NCI-H2171 (cell line): ENCODE measurements at regions not wholly inside any gene's neighbourhood (a gene's known extent, or its start where the extent isn't known, plus 50 kb on each side); places are given as distances from the start of the nearest gene placed in this dataset.

ENCODE experiments used
- DNase-seq: peaks from one replicate; lab custom pipeline; 2025; lab: John Stamatoyannopoulos, UW

DNA sequence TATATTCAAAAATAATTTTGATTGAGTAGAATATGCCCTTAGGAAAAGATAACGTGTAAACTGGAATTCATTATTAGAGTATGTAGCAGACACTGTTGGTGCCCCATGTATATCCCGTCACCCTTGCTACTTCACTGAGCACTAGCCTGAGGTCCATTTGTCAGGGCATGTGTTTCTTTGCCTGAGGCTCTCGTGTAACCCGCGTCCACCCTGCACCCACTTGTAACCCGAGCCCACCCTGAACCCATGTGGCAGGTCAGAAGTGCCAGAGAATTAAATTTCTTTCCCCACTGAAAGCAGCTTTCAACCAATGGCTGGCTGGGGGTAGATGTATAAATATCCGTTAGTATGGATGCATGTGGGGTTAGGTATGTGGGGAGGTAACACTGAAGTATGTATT is 474.2 kb upstream of the ZNF385D start:
- no peak for DNase-seq

DNA sequence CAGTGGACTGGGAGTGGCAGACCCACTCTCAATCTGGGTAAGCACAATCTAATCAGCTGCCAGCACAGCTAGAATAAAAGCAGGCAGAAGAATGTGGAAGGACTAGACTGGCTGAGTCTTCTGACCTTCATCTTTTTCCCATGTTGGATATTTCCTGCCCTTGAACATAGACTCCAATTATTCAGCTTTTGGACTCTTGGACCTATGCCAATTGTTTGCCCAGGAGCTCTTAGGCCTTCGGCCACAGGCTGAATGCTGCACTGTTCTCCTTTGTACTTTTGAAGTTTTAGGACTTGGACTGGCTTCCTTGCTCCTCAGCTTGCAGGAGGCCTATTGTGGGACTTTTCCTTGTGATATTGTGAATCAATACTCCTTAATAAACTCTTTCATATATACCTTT is 477.7 kb upstream of the ZNF385D start:
- no peak for DNase-seq

DNA sequence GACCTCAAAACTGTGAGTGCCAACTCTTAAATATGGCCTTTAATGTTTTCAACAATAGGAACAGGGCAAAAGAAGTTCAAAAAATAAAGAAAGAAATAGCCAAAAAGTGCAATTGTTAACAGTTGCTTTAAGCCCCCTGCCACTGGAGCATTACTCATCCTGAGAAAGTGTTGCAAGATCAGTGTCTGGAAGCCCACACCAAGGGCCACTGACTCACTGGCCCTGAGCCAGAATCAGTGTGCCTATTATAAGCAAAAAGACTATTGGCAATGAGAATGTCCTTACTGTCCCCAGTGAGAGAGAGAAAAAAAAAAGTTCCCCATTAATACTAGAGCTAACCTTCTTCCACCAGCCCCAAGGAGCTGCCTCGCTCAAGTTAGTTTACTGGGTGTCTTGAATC is 480.1 kb upstream of the ZNF385D start:
- no peak for DNase-seq

DNA sequence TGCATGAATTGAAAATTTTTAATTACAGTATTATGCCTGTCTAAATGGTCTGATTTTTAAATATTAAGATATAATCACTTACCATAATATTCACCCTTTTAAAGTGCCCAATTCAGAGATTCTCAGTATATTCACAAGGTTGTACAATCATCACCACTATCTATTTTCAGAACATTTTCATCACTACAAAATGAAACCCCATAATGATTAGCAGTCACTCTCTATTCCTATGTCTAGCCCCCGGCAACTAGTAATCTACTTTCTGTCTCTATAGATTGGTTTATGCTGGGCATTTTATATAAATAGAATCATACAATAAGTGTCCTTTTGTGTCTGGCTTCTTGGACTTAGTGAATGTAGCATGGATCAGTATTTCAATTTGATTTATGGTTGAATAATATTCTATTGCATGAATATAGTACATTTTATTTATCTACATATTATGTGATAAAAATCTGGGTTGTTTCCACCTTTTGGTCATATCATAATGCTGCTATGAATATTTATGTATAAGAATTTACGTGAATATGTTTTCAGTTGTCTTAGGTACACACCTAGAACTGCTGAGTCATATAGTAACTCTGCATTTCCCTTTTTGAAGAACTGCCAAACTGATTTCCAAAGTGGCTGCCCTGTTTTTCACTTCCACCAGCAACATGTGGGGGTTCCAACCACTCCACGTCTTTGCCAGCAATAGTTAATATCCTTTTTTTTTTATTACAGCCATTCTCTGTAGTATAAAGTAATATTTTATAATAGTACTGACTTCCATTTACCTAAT is 485.7 kb upstream of the ZNF385D start:
- DNase-seq, result no peak

DNA sequence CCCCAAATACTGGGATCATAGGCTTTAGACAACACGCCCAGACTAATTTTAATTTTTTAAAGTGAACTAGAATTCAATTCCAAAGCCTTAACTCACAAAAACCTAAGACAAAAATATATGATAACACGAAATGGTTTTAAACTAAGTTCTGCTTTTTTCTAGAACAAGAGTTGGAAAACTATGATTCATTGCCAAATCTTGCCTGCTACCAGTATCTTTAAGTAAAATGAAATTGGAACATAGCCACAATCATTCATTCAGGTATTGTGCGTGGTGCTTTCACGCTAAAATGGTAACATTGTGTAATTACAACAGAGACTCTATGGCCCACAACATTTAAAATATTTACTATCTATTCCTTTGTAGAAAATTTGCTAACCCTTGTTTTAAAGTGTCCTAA is 488.0 kb upstream of the ZNF385D start:
- no peak for DNase-seq

DNA sequence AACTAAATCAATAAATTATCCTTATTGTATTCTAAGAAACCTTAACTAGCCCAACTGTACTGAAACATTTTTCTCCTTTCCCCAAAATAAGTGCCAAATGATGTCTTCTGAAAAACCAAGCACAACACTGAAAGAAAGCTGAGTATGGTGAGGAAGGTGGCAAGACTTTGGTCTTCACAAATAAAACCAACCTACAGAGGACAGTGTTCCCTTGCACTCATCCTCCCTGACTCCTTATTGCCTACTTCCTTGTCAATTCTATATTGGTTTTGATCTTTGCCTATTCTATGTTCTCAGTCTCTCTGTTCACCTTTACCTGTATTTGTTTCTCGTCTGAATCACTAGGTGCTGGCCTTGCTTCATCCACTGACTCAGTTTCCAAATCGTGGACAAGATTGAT is 490.1 kb upstream of the ZNF385D start:
- no peak for DNase-seq

DNA sequence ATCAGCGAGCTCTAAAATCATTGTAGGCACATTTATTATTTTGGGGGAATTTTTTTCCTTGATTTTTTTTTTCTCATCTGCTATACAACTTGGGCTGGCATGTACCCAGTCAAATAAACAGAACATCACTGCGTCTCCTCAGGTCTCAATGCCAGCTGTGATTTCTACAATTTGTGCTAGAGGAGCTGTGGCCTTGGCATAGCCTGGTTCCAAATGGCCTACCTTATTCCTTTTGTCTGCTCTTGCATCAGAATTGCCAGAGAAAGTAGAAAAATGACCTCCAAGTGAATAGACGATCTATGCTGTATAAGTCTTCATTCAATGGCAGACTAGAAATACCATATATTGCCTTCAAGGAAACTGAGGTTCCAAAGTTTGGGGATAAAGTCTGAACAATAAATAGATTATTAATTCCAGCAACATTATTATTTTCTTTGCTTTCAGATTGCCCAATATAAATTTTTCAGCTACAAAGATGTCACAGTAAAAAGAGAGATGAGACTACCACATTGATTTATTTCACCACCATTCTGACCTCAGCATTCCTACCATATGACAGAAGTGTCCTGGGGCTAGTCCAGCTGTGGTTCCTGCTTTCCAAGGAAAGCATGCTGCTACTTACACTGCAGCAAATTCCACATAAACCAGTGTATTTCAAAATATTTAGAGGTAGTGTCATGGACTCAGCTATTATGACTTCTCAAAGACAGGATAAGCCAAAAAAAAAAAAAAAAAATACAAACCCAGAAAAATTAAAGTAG is 493.9 kb upstream of the ZNF385D start:
- no peak for DNase-seq

DNA sequence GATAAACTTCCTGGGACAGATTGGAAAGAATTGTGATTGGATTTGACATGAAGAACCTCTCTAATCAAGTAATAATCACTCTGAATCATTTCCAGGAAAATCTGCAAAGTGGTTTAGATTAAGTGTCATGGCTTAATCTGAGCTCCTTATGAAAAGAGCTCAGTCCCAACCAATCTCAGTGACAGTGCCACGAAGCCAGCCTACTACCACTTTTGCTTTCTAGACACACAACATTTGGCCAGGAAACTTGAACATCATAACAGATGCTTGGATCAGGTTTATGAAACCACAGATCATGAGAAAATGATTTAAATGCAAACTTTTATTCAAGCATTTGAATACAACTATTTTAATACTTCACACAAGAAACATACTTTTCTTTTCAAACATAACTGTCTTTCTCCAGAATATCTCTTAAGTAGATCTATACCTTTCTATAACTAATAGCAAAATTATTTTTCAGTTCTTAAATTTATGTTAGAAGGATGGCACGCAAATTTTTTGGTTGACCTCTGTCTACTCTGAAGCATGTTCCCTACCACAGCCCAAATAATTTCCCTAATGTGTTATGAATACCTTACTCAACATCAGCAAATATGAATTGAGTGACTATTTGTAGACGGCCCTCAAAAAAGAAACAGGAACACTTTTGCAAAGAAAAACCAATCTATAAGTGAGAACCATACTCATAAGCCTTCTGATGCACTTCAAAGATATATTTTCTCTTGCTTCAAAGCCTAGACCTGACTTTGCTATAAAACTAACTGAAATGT is 495.0 kb upstream of the ZNF385D start:
- no peak for DNase-seq

DNA sequence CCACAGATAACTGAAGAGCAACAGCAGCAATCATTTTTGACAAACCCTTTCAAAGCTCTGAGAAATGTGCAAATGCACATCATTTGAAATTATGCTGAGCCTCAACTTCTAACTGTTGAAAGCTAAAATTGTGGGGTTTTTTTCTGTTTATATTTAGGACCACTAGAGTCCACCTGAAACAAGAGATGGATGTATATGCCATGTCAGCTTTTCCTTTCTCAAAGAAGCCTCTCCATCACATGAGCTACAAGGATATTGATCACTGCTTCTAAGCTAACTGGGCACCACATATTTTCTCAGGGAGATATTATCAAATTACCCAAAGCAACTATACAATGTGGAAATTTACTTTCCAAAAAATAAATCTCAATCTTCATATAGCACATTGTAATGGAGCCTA is 498.6 kb upstream of the ZNF385D start:
- DNase-seq, result no peak

DNA sequence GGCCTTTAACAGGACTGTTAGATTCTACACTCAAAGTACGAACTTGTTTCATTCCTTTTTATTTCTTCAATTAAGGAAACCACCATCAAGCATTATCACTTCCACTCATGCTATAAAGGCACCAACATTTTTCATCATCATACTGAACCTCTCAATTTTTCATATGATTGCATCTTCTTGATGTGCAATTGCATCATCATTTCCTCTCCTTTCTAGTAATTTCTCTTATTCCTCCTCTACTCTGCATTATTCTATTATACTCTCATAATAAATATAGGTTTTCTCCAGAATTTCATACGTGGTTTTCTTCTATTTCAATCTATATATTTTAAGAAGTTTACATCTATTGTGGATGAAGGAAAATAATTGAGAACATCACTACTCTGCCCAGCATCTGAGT is 506.2 kb upstream of the ZNF385D start:
- DNase-seq, result no peak

DNA sequence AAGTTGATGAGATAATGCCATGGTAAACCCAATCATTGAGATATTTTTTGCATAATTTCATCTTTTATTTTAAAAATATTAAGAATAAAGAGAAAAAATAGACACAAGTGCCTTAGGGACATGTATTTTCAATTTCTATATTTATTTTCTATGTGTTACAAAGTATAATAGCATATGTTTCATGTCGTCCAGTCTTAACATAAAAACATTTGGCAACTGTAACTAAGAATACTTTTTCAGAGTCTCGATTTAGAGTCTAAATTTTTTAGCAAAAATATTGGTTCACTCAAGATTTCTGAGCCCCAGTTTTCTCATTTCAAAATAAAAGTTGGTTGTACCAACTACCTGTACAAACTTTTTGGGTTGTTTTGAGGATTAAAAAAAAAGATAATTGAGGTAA is 511.4 kb upstream of the ZNF385D start:
- no peak for DNase-seq

DNA sequence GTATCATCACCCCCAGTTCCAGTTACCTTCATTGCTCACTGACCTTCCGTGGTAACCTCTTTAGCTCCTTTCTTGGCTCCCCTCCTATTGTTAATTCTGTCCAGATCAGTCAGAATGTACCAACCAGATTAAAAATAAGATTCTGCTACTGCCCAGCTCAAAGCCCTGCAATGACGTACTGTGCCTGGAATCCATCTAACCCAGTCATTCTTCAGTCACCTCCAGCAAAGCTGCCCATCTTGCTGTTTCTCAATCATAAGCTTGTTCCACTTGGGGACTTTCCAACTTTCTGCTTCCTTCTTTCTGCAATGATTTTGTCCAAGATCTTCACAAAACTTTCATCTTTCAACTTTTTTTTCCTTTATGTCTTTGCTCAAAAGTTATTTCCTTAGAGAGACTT is 512.0 kb upstream of the ZNF385D start:
- DNase-seq, result no peak

DNA sequence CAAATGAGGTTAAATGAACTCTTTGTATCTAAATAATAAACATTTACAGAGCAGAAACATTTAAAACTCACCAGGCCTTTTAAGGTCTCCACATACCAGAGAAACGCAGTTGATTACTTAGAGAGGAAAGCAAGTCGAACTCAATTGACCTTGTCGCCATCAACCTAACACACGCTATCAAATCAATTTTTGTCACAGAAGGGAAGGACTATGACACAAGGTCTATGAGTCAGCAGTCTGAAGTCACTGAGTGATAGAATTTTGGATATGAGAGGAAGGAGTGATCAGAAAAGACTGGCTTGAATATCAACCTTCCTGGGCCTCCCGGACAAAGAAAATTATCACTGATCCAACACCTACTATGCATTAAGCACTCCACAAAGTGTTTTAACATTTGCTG is 514.4 kb upstream of the ZNF385D start:
- no peak for DNase-seq

DNA sequence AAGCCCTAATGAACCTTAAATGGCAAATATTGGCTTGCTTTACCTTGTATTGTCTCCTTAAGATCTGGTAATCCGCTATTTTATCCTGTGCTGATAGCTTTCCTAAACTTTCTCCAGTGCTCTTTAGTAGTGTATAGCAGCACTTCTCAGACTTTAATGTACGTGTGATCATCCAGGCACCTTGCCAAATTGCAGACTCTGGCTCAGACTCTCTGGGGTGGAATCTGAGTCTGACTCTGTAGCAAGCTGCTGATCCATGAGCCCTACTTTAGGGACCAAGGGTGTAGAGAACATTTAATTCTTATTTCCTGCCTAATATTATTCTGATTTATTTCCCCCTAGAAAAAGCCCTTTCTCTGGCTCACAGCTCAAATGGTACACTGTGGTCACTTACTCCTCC is 518.8 kb upstream of the ZNF385D start:
- DNase-seq, result no peak

DNA sequence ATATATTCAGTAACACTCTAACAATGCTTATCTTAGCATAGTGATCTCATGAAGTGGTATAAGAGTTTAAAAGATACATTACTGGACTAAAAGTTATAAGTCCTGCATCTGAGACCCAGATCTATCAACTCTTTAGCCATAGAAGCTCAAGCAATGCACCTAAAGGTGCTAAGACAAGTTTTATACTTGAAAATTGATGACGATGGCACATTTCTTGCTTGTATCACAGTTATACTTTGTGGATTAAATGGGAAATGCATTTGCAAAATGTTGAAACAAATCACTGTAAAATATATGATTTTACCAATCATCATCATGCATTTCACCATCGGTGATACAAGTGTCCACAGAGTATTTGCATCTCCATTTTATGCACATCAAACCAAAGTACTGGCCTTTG is 525.3 kb upstream of the ZNF385D start:
- no peak for DNase-seq

DNA sequence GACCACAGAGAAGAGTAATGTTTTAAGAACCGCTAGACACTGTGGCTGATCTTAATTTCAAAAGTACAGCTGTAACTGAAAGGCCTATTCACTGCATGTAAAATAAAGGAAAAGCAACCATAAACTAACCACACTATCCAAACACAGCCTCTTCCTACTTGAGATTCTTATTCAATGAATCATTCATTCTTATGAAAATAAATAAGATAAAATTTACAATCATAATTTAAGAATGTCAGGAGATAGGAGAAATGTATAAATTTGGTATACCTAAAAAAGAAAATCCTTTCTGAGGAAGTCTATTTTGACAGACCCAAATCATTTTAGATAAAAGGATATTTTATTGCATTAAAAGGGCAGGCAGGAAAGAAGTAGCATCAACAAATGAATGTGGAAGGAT is 533.5 kb upstream of the ZNF385D start:
- no peak for DNase-seq

DNA sequence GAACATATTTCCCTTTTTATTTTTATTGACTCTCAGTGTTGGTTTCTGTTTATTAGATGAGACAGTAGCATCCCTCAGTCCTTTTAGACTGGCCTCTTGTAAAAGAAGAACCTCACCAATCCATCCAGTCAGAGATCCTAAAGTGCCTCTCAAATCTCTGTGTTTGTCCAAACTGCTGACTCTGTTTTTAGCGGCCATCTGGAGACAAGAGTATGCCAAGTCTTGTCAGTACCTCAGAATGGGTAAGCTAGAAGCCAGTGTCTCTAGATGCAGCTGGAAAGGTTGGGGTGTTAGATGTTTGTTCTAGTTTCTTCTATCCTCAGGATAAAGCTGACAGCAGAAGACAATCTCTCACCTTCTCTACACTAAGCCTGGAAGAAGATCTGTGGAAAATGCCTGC is 537.7 kb upstream of the ZNF385D start:
- DNase-seq, result no peak

DNA sequence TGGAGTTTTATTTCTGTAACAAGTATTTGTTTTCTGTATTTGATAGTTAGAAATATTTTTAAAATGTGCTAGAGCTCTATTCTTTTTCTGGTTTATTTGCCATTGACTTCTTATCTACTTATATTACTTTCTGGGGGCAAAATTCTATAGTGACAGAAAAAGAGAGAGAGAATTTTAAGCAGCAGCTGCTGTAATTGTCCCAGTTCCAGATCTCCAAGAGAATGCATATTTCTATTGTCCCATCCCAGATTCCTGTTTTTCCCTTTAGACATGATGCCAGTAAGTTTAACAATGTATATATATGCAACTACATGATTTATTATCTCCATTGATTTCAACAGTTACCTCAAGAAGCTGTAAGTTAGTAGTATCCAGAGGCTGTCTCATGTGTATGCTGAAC is 541.7 kb upstream of the ZNF385D start:
- DNase-seq, result no peak

DNA sequence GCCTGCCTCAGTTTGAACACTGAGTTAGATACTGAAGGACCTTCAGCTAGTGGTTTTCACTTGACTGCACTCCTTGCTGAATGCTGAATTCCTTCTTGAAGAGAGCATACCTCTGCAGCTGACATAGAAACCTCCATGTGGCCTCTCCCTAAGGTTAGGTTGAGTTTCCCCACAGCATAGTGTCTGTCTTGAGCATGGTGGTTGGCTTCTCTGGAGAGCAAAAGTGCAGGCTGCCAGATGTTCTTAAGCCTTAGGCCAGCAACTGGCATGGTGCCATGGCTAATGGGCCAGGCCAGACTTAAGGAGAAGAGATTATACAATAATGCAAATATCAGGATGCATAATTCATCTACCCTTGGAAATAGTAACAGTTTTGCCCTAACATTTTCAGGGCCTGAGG is 545.6 kb upstream of the ZNF385D start:
- DNase-seq, result no peak

DNA sequence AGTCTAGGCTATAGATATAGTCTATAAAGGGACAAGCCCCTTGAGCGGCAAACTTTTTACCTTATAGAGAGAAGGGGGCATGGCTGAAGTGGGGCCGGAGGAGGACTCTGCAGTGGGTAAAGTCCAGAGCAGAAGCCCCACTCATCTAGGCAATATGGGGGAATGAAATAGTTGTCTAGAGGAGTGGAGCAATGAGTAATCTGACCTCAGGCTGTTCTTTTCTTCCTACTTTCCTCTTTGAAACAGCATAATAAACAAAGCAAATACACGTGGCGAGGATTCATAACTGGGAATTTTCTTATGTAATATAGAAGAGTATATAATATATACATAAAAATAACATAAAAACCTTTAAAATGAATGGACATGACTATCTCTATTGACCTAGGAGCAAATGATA is 546.4 kb upstream of the ZNF385D start:
- no peak for DNase-seq

DNA sequence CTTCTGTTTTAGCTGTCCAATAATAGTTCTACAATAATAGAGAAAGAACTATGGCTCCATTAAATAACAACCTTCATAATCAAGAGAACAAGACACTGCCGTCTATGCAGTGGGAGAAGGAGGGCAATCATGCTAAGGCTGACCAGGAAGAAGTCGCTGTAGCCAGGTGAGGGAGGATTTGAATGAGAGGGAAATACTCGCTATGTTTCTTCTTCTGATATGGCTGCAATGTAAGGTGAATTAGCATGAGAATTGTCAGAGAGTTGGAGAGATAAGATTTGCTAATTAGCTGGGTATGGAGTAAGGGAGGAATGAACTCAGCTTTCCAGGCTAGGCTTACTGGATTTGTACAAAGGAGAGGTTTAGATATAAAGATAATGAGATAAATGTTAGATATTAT is 555.4 kb upstream of the ZNF385D start:
- DNase-seq, result no peak

DNA sequence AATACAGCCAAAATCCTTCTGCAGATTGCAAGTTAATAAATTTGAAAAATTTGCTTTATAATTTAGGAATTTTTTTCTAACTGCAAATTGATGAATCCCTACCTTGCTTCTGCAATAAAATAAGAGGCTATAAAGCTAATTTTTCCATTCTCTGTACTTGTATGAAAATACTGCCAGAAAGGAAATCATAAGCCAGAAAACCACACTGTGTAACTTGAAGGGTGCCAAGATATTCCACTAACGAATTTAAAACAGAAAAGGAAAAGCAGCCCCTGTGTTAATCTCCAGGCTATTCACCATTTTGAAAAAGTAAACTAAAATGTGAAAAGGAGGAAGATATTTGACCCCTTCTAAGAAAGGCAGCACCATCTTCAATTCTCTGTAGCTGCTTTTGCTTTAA is 557.9 kb upstream of the ZNF385D start:
- no peak for DNase-seq

DNA sequence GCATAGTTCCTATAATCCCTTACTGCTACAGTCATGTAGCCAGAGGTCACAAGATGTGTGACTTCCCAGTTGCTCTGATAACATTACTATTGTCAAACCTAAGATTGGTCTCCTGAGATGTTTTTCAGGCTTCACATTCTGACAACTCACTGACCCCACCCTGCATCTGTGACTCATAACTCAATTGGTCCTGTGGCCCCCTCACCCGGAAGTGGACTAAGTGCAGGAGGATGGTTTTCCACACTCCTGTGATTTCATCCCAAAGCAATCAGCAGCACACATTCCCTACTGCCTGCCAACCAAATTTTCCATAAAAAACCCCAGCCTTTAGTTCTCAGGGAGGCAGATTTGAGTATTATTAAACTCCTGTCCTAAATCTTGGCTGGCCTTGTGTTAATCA is 564.9 kb upstream of the ZNF385D start:
- no peak for DNase-seq
